ENCODE measurements at regions not wholly inside any gene's neighbourhood (a gene's known extent, or its start where the extent isn't known, plus 50 kb on each side); places are given as distances from the start of the nearest gene placed in this dataset.

GRCh38 chr1:218573925-218574324 lies 228.8 kb downstream of the TGFB2 start:
- DNase-seq, result no peak

- no peak for DNase-seq
Measured at GRCh38 chr1:218575079-218575478, 229.9 kb downstream of the TGFB2 start.

- no peak for DNase-seq
Measured at GRCh38 chr1:218575856-218576255, 230.7 kb downstream of the TGFB2 start.

GRCh38 chr1:218582646-218583045 lies 237.5 kb downstream of the TGFB2 start:
- no peak for DNase-seq

GRCh38 chr1:218584418-218585155 lies 239.5 kb downstream of the TGFB2 start:
- no peak for DNase-seq

GRCh38 chr1:218585511-218586184 lies 240.5 kb downstream of the TGFB2 start:
- peak in 9 of 58 donors; percentile 0 to 11 (median 2) for DNase-seq

GRCh38 chr1:218587900-218588299 lies 242.8 kb downstream of the TGFB2 start:
- DNase-seq, result no peak

GRCh38 chr1:218588540-218589172 lies 243.5 kb downstream of the TGFB2 start:
- peak in 2 of 58 donors; percentile 13 for DNase-seq

GRCh38 chr1:218589487-218589886 lies 244.4 kb downstream of the TGFB2 start:
- DNase-seq, result no peak

GRCh38 chr1:218591966-218592365 lies 246.8 kb downstream of the TGFB2 start:
- no peak for DNase-seq

- no peak for DNase-seq
Measured at GRCh38 chr1:218592688-218593087, 247.6 kb downstream of the TGFB2 start.

GRCh38 chr1:218600968-218601367 lies 255.8 kb downstream of the TGFB2 start:
- DNase-seq, result no peak

- DNase-seq, result no peak
Measured at GRCh38 chr1:218604217-218604616, 259.1 kb downstream of the TGFB2 start.

- no peak for DNase-seq
Measured at GRCh38 chr1:218611916-218612585, 266.9 kb downstream of the TGFB2 start.

GRCh38 chr1:218613105-218613504 lies 268.0 kb downstream of the TGFB2 start:
- no peak for DNase-seq

GRCh38 chr1:218614031-218614430 lies 268.9 kb downstream of the TGFB2 start:
- DNase-seq, result no peak

- DNase-seq, result no peak
Measured at GRCh38 chr1:218616681-218617080, 271.5 kb downstream of the TGFB2 start.

GRCh38 chr1:218617986-218618385 lies 272.9 kb downstream of the TGFB2 start:
- DNase-seq, result no peak

GRCh38 chr1:218620956-218621355 lies 275.8 kb downstream of the TGFB2 start:
- no peak for DNase-seq

GRCh38 chr1:218624052-218624451 lies 278.9 kb downstream of the TGFB2 start:
- DNase-seq, result no peak

GRCh38 chr1:218625393-218625792 lies 280.3 kb downstream of the TGFB2 start:
- DNase-seq, result no peak

Data from anterior cingulate cortex (tissue), 58 donors.